ENCODE measurements at regions not wholly inside any gene's neighbourhood (a gene's known extent, or its start where the extent isn't known, plus 50 kb on each side); places are given as distances from the start of the nearest gene placed in this dataset.

DNA sequence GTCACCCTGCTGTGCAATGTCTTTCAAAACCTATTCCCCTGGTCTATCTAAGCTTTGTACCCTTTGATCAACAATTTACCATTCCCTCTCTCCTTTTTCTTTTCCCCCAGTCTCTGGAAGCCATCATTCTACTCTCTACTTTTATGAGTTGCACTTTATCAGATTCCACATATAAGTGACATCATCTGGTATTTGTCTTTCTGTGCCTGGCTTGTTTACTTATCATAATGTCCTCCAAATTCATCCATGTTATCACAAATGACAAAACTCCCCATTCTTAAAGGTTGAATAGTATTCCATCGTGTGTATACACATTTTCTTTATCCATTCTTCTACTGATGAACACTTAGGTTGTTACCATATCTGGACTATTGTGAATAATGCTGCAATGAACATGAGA is 344.2 kb upstream of the CCNH start:
- Histone ChIP-seq H3K27me3 (no peaks in the 10 kb centered on the region), H3K27ac (no peak overlapping the region), H3K36me3 (replicated peaks in 1 of 2; ENCODE audit: insufficient read depth in 1 of 2, low read depth in 2 of 2) (no peaks in the 10 kb centered on the region), H3K4me1 (no peaks in the 10 kb centered on the region), H3K9me3 (no peaks in the 10 kb centered on the region), H3K4me3 (no peak overlapping the region)
- TF ChIP-seq, protein P1, sequence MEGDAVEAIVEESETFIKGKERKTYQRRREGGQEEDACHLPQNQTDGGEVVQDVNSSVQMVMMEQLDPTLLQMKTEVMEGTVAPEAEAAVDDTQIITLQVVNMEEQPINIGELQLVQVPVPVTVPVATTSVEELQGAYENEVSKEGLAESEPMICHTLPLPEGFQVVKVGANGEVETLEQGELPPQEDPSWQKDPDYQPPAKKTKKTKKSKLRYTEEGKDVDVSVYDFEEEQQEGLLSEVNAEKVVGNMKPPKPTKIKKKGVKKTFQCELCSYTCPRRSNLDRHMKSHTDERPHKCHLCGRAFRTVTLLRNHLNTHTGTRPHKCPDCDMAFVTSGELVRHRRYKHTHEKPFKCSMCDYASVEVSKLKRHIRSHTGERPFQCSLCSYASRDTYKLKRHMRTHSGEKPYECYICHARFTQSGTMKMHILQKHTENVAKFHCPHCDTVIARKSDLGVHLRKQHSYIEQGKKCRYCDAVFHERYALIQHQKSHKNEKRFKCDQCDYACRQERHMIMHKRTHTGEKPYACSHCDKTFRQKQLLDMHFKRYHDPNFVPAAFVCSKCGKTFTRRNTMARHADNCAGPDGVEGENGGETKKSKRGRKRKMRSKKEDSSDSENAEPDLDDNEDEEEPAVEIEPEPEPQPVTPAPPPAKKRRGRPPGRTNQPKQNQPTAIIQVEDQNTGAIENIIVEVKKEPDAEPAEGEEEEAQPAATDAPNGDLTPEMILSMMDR (IDR thresholded peaks at IDR 0.05): no peak
- no peak for TF ChIP-seq POLR2A (IDR thresholded peaks at IDR 0.05)
- intact Hi-C loops (cut with DNase I): no loop called here
- no peak for ATAC-seq
- no peak for DNase-seq
- 41 to 54% methylated on average over 1 of the region's 1 CpG for WGBS, 2 donors

DNA sequence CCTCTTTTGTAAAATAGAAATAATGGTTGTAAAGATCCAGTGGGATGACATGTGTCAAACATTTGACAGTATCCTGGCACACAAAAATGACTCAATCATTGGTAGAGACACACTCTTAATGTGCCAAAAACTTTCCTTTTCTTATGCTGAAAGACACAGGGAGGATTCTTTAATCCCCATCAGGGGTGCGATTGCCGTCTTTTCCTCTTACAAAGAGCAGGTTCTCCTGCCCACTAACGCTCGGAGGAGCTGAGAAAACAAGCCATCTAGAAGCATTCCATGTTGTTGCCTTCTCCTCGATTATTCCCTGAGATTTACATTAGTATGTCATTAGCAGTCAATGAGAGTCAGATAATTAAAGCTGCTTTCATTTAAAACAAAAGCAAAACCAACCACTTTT is 342.6 kb upstream of the CCNH start:
- ATAC-seq: no peak
- Histone ChIP-seq H3K36me3 (replicated peaks in 1 of 2; ENCODE audit: insufficient read depth in 1 of 2, low read depth in 2 of 2) (no peaks in the 10 kb centered on the region), H3K4me3 (no peak overlapping the region), H3K4me1 (no peaks in the 10 kb centered on the region), H3K9me3 (no peaks in the 10 kb centered on the region), H3K27ac (no peak overlapping the region), H3K27me3 (no peaks in the 10 kb centered on the region)
- DNase-seq: no peak
- TF ChIP-seq, protein P1 (IDR thresholded peaks at IDR 0.05): no peak
- TF ChIP-seq POLR2A (IDR thresholded peaks at IDR 0.05): no peak
- intact Hi-C loops (cut with DNase I): no loop called here
- WGBS, 2 donors: 22 to 25% methylated on average over 5 of the region's 5 CpGs

GRCh38 chr5:87754009-87754757 is 341.5 kb upstream of the CCNH start:
- Histone ChIP-seq H3K27ac (no peak overlapping the region), H3K27me3 (no peaks in the 10 kb centered on the region), H3K4me1 (no peaks in the 10 kb centered on the region), H3K4me3 (no peak overlapping the region), H3K9me3 (no peaks in the 10 kb centered on the region), H3K36me3 (replicated peaks in 1 of 2; ENCODE audit: insufficient read depth in 1 of 2, low read depth in 2 of 2) (no peaks in the 10 kb centered on the region)
- no peak for DNase-seq
- ATAC-seq: no peak
- TF ChIP-seq POLR2A (IDR thresholded peaks at IDR 0.05): no peak
- TF ChIP-seq, protein P1 (IDR thresholded peaks at IDR 0.05): no peak
- WGBS, 2 donors: 8% methylated on average over 6 of the region's 6 CpGs
- intact Hi-C loops (cut with DNase I): no loop called here

GRCh38 chr5:87752362-87752761 is 339.6 kb upstream of the CCNH start:
- ATAC-seq: no peak
- no peaks in the 10 kb centered on the region for H3K9me3 ChIP-seq
- no peaks in the 10 kb centered on the region for H3K36me3 ChIP-seq (replicated peaks in 1 of 2; ENCODE audit: insufficient read depth in 1 of 2, low read depth in 2 of 2)
- DNase-seq: no peak
- H3K4me3 ChIP-seq: no peak overlapping the region
- no peak for TF ChIP-seq POLR2A (IDR thresholded peaks at IDR 0.05)
- TF ChIP-seq, protein P1 (IDR thresholded peaks at IDR 0.05): no peak
- no peaks in the 10 kb centered on the region for H3K4me1 ChIP-seq
- H3K27me3 ChIP-seq: no peaks in the 10 kb centered on the region
- intact Hi-C loops (cut with DNase I): no loop called here
- H3K27ac ChIP-seq: no peak overlapping the region
- WGBS, 2 donors: 61 to 67% methylated on average over 4 of the region's 4 CpGs

DNA sequence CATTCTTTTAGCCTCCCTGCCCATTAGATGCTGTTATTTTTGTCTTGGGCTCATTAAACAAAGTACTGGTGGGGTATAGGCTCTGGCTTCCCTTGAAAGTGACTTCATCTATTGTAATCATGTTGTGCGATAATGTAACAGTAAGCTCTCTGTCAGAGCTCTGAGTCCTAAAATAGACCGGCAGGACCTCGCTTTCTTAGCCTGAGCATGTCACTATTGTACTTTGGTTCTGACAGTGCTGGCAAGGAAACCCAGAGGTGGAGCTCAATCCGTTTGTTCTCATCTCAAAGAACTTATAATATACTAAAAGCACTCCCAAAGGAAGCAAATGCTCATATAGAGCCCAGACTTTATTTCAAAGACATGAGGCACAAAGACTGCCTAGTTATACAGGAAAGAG is 339.1 kb upstream of the CCNH start:
- 62 to 73% methylated on average over 4 of the region's 4 CpGs for WGBS, 2 donors
- ATAC-seq: no peak
- intact Hi-C loops (cut with DNase I): no loop called here

More for the DNA sequence above, 339.1 kb upstream of the CCNH start:
- TF ChIP-seq, protein P1 (IDR thresholded peaks at IDR 0.05): no peak
- no peak for TF ChIP-seq POLR2A (IDR thresholded peaks at IDR 0.05)
- Histone ChIP-seq H3K27ac (no peak overlapping the region), H3K9me3 (no peaks in the 10 kb centered on the region), H3K36me3 (replicated peaks in 1 of 2; ENCODE audit: insufficient read depth in 1 of 2, low read depth in 2 of 2) (no peaks in the 10 kb centered on the region), H3K27me3 (no peaks in the 10 kb centered on the region), H3K4me3 (no peak overlapping the region), H3K4me1 (no peaks in the 10 kb centered on the region)
- no peak for DNase-seq

Data from body of pancreas (tissue), 4 donors.